ENCODE measurements at regions not wholly inside any gene's neighbourhood (a gene's known extent, or its start where the extent isn't known, plus 50 kb on each side); places are given as distances from the start of the nearest gene placed in this dataset.

DNA sequence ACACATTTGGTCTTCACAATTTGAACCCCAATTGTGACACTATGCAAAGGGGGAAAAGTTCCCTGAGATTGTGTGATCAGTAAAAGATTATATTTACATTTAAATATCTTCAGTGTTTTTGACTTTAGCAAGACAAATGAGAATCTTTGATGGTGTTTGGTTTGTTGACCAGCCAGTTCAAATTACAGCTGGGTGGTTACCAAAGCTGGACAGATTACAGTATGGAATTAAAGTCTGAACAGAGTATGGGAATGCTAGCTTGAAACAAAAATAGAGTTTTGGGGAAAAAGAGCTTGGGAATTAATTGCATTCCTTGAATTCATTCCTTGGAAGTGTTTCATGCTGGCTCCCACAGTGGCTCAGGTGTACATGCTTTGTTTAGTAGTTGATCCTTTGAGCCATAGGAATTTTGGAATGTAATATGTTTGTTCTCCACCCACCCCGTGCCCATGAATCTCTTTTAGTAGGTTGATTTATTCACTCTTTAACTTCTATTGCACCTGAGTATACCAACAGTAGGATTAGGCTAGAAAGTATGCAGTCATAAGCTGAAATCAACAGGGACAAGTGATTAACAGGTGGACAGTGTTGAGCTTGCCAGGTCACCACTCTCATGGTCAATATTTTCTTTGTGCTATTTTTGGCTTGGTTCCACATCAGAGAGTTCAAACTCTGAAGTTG is 81.1 kb upstream of the HELT start (continued):
- TF ChIP-seq, protein P1, sequence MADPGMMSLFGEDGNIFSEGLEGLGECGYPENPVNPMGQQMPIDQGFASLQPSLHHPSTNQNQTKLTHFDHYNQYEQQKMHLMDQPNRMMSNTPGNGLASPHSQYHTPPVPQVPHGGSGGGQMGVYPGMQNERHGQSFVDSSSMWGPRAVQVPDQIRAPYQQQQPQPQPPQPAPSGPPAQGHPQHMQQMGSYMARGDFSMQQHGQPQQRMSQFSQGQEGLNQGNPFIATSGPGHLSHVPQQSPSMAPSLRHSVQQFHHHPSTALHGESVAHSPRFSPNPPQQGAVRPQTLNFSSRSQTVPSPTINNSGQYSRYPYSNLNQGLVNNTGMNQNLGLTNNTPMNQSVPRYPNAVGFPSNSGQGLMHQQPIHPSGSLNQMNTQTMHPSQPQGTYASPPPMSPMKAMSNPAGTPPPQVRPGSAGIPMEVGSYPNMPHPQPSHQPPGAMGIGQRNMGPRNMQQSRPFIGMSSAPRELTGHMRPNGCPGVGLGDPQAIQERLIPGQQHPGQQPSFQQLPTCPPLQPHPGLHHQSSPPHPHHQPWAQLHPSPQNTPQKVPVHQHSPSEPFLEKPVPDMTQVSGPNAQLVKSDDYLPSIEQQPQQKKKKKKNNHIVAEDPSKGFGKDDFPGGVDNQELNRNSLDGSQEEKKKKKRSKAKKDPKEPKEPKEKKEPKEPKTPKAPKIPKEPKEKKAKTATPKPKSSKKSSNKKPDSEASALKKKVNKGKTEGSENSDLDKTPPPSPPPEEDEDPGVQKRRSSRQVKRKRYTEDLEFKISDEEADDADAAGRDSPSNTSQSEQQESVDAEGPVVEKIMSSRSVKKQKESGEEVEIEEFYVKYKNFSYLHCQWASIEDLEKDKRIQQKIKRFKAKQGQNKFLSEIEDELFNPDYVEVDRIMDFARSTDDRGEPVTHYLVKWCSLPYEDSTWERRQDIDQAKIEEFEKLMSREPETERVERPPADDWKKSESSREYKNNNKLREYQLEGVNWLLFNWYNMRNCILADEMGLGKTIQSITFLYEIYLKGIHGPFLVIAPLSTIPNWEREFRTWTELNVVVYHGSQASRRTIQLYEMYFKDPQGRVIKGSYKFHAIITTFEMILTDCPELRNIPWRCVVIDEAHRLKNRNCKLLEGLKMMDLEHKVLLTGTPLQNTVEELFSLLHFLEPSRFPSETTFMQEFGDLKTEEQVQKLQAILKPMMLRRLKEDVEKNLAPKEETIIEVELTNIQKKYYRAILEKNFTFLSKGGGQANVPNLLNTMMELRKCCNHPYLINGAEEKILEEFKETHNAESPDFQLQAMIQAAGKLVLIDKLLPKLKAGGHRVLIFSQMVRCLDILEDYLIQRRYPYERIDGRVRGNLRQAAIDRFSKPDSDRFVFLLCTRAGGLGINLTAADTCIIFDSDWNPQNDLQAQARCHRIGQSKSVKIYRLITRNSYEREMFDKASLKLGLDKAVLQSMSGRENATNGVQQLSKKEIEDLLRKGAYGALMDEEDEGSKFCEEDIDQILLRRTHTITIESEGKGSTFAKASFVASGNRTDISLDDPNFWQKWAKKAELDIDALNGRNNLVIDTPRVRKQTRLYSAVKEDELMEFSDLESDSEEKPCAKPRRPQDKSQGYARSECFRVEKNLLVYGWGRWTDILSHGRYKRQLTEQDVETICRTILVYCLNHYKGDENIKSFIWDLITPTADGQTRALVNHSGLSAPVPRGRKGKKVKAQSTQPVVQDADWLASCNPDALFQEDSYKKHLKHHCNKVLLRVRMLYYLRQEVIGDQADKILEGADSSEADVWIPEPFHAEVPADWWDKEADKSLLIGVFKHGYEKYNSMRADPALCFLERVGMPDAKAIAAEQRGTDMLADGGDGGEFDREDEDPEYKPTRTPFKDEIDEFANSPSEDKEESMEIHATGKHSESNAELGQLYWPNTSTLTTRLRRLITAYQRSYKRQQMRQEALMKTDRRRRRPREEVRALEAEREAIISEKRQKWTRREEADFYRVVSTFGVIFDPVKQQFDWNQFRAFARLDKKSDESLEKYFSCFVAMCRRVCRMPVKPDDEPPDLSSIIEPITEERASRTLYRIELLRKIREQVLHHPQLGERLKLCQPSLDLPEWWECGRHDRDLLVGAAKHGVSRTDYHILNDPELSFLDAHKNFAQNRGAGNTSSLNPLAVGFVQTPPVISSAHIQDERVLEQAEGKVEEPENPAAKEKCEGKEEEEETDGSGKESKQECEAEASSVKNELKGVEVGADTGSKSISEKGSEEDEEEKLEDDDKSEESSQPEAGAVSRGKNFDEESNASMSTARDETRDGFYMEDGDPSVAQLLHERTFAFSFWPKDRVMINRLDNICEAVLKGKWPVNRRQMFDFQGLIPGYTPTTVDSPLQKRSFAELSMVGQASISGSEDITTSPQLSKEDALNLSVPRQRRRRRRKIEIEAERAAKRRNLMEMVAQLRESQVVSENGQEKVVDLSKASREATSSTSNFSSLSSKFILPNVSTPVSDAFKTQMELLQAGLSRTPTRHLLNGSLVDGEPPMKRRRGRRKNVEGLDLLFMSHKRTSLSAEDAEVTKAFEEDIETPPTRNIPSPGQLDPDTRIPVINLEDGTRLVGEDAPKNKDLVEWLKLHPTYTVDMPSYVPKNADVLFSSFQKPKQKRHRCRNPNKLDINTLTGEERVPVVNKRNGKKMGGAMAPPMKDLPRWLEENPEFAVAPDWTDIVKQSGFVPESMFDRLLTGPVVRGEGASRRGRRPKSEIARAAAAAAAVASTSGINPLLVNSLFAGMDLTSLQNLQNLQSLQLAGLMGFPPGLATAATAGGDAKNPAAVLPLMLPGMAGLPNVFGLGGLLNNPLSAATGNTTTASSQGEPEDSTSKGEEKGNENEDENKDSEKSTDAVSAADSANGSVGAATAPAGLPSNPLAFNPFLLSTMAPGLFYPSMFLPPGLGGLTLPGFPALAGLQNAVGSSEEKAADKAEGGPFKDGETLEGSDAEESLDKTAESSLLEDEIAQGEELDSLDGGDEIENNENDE (IDR thresholded peaks at IDR 0.05; ENCODE audit: insufficient replicate concordance, low read length): no peak
- TF ChIP-seq KDM5A (IDR thresholded peaks at IDR 0.05; ENCODE audit: low read length) (no peak), TCF12 (IDR thresholded peaks at IDR 0.05; ENCODE audit: low read depth, low read length) (no peak), SP4 (IDR thresholded peaks at IDR 0.05; ENCODE audit: low read length) (no peak)

Data from H1 (cell line).